BJ (cell line): ENCODE measurements at regions not wholly inside any gene's neighbourhood (a gene's known extent, or its start where the extent isn't known, plus 50 kb on each side); places are given as distances from the start of the nearest gene placed in this dataset.
"Not testable (repeated sequence)": the region's sequence is repeated elsewhere in the genome, so short reads cannot be mapped to it uniquely, and the experiment has no call there.

Experiments
- CTCF ChIA-PET: fragments of 350-600 bp; formaldehyde crosslinking; extraction: SDS; loops from one replicate; lab custom pipeline; 2021; ENCODE audit warnings: antibody characterized with exemption, inconsistent platforms; lab: Yijun Ruan, JAX
- POLR2A ChIA-PET: fragments of 300-600 bp; sonication (Branson Sonifier 250); formaldehyde crosslinking; extraction: SDS; loops from one replicate; lab custom pipeline; 2021; ENCODE audit warnings: antibody characterized with exemption; lab: Charles Lee
- DNase-seq: peaks from one replicate; pipeline ENCODE4 v3.0.0-alpha.2; 2011; ENCODE audit warnings: low read depth
- H3K27me3 ChIP-seq: 2 replicates; pipeline ENCODE4 v1.6.0; 2011; ENCODE audit warnings: low read length; ENCODE audit not compliant: control insufficient read depth, insufficient read depth
- H3K36me3 ChIP-seq: 2 replicates; pipeline ENCODE4 v1.5.1; 2011; ENCODE audit warnings: low read length; ENCODE audit not compliant: control insufficient read depth, insufficient read depth
- H3K4me3 ChIP-seq: 2 replicates; pipeline ENCODE4 v1.5.1; 2011; ENCODE audit warnings: low read depth, mild to moderate bottlenecking, control low read depth, low read length
- CTCF ChIP-seq: IDR thresholded peaks from 2 replicates; pipeline ENCODE4 v1.5.1; 2011; ENCODE audit warnings: low read depth, mild to moderate bottlenecking, control low read depth, inconsistent platforms, low read length, moderate library complexity; ENCODE audit not compliant: insufficient read depth

- H3K4me3 ChIP-seq, H3K27me3 ChIP-seq, CTCF ChIA-PET, H3K36me3 ChIP-seq, DNase-seq, POLR2A ChIA-PET: not testable (repeated sequence)
Measured at GRCh38 chr2:94576486-94576885, 294.7 kb upstream of the TEKT4 start.

GRCh38 chr2:94577160-94577559 lies 294.1 kb upstream of the TEKT4 start:
- H3K36me3 ChIP-seq, CTCF ChIA-PET, H3K4me3 ChIP-seq, POLR2A ChIA-PET, DNase-seq, H3K27me3 ChIP-seq: not testable (repeated sequence)

- H3K36me3 ChIP-seq, DNase-seq, POLR2A ChIA-PET, H3K27me3 ChIP-seq, CTCF ChIA-PET, H3K4me3 ChIP-seq: not testable (repeated sequence)
Measured at GRCh38 chr2:94579221-94579620, 292.0 kb upstream of the TEKT4 start.

GRCh38 chr2:94583081-94583723 lies 288.0 kb upstream of the TEKT4 start:
- H3K27me3 ChIP-seq, POLR2A ChIA-PET, H3K36me3 ChIP-seq, H3K4me3 ChIP-seq, CTCF ChIA-PET, DNase-seq: not testable (repeated sequence)

GRCh38 chr2:94584569-94584968 lies 286.7 kb upstream of the TEKT4 start:
- DNase-seq, CTCF ChIA-PET, POLR2A ChIA-PET, H3K27me3 ChIP-seq, H3K36me3 ChIP-seq, H3K4me3 ChIP-seq: not testable (repeated sequence)

- DNase-seq, H3K27me3 ChIP-seq, POLR2A ChIA-PET, CTCF ChIA-PET, H3K4me3 ChIP-seq, H3K36me3 ChIP-seq: not testable (repeated sequence)
- TF ChIP-seq CTCF = peak; percentile 45
Measured at GRCh38 chr2:94586032-94586982, 284.9 kb upstream of the TEKT4 start.

GRCh38 chr2:94587042-94587441 lies 284.2 kb upstream of the TEKT4 start:
- H3K27me3 ChIP-seq, DNase-seq, POLR2A ChIA-PET, H3K36me3 ChIP-seq, H3K4me3 ChIP-seq, CTCF ChIA-PET: not testable (repeated sequence)

- H3K36me3 ChIP-seq, H3K27me3 ChIP-seq, POLR2A ChIA-PET, H3K4me3 ChIP-seq, DNase-seq, CTCF ChIA-PET: not testable (repeated sequence)
Measured at GRCh38 chr2:94594019-94594836, 277.0 kb upstream of the TEKT4 start.

GRCh38 chr2:94595956-94596355 lies 275.3 kb upstream of the TEKT4 start:
- H3K4me3 ChIP-seq, H3K36me3 ChIP-seq, CTCF ChIA-PET, POLR2A ChIA-PET, DNase-seq, H3K27me3 ChIP-seq: not testable (repeated sequence)

- CTCF ChIA-PET, H3K4me3 ChIP-seq, POLR2A ChIA-PET, H3K36me3 ChIP-seq, DNase-seq, H3K27me3 ChIP-seq: not testable (repeated sequence)
Measured at GRCh38 chr2:94598075-94598713, 273.0 kb upstream of the TEKT4 start.

- DNase-seq, H3K4me3 ChIP-seq, CTCF ChIA-PET, H3K27me3 ChIP-seq, POLR2A ChIA-PET, H3K36me3 ChIP-seq: not testable (repeated sequence)
Measured at GRCh38 chr2:94600929-94601328, 270.3 kb upstream of the TEKT4 start.
